Nephron progenitor cell (in vitro differentiated cells): ENCODE measurements at regions not wholly inside any gene's neighbourhood (a gene's known extent, or its start where the extent isn't known, plus 50 kb on each side); places are given as distances from the start of the nearest gene placed in this dataset.

Experiments
- DNase-seq: peaks from one replicate; pipeline ENCODE4 v3.0.0; 2021
- H3K27ac Mint-ChIP-seq: 2 replicates; pipeline ENCODE4 v1.8.0; 2021; ENCODE audit warnings: mild to moderate bottlenecking, moderate library complexity, mixed read lengths
- H3K27me3 Mint-ChIP-seq: 2 replicates; pipeline ENCODE4 v1.8.0; 2021; ENCODE audit warnings: mild to moderate bottlenecking, low read depth, mixed read lengths; ENCODE audit not compliant: poor library complexity
- H3K36me3 Mint-ChIP-seq: 2 replicates; pipeline ENCODE4 v1.8.0; 2021; ENCODE audit warnings: low read depth, mixed read lengths
- H3K4me1 Mint-ChIP-seq: 2 replicates; pipeline ENCODE4 v1.8.0; 2021; ENCODE audit warnings: mixed read lengths
- H3K4me3 Mint-ChIP-seq: 2 replicates; pipeline ENCODE4 v1.8.0; 2021; ENCODE audit warnings: mild to moderate bottlenecking, moderate library complexity, mixed read lengths
- H3K9me3 Mint-ChIP-seq: 2 replicates; pipeline ENCODE4 v1.8.0; 2021; ENCODE audit warnings: mild to moderate bottlenecking, moderate library complexity, mixed read lengths
- TF ChIP-seq, protein P1 (sequence below): fragments of 200-600 bp; sonication (generic); IDR thresholded peaks from 2 replicates; pipeline ENCODE4 v1.5.0; 2021; ENCODE audit warnings: antibody characterized with exemption

DNA sequence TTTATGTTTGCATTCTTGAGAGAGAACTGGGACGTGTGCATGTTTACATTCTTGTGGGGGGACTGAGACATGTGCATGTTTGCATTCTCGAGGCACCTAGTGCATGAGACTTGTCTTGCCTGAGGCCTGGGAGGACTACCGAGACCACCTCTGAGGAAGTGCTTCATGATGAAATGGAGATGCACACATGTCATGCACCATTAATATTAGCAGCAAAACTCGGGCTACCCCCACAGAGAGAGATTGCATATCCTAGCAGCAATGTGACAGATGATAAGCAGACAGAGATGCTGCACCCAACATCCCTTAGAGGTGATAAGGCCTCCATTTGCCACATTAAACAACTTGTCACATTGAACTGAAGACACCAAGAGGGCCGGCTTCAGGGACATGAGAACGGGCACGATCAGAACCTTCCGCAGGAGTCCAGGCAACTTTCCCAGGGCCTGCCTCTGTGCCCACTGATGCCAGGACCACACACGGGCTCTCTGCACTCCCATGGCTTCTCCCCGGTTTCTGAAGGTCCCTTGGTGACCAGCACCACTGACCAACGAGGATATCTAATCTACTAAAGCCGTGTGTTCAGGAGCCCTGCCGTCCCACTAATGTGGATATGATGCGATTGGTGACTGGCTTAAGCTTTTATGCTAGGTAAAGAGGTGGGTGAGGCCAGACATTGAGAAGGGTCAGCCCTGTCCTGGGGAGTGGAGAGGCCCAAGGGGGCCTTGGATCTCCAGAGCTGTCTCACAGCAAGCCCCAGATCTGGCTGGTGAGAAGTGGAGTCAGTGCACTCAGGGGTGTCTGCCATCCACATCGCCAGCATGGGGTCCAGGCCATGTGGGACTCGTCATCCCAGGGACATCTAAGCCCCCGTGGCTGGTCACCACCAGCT is 208.3 kb downstream of the NDUFA10 start:
- TF ChIP-seq, protein P1, sequence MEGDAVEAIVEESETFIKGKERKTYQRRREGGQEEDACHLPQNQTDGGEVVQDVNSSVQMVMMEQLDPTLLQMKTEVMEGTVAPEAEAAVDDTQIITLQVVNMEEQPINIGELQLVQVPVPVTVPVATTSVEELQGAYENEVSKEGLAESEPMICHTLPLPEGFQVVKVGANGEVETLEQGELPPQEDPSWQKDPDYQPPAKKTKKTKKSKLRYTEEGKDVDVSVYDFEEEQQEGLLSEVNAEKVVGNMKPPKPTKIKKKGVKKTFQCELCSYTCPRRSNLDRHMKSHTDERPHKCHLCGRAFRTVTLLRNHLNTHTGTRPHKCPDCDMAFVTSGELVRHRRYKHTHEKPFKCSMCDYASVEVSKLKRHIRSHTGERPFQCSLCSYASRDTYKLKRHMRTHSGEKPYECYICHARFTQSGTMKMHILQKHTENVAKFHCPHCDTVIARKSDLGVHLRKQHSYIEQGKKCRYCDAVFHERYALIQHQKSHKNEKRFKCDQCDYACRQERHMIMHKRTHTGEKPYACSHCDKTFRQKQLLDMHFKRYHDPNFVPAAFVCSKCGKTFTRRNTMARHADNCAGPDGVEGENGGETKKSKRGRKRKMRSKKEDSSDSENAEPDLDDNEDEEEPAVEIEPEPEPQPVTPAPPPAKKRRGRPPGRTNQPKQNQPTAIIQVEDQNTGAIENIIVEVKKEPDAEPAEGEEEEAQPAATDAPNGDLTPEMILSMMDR: no peak
- Mint-ChIP-seq H3K4me1 (peaks cover 87% of the 10 kb centered on the region), H3K4me3 (no peak overlapping the region), H3K36me3 (peaks cover 4% of the 10 kb centered on the region), H3K9me3 (peaks cover 9% of the 10 kb centered on the region), H3K27ac (no peak overlapping the region), H3K27me3 (peaks cover 12% of the 10 kb centered on the region)
- DNase-seq: no peak

DNA sequence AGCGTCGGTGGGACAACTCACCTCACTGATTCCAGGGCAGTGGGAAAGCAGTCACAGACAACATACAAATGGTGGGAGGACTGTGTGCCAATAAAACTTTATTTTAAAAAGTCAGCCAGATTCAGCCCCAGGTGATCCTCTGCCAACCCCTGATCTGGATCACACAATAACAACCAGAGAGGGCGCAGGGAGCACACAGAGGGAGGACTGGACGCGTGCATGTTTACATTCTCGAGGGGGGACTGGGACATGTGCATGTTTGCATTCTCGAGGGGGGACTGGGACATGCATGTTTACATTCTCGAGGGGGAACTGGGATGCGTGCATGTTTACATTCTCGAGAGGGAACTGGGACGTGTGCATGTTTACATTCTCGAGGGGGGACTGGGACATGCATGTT is 209.5 kb downstream of the NDUFA10 start:
- TF ChIP-seq, protein P1: no peak
- Mint-ChIP-seq H3K4me1 (peaks cover 82% of the 10 kb centered on the region), H3K4me3 (peak overlapping the region; percentile 45), H3K27me3 (peaks cover 10% of the 10 kb centered on the region), H3K36me3 (peaks cover 4% of the 10 kb centered on the region), H3K27ac (peak overlapping the region; percentile 97), H3K9me3 (peaks cover 9% of the 10 kb centered on the region)
- DNase-seq: no peak

DNA sequence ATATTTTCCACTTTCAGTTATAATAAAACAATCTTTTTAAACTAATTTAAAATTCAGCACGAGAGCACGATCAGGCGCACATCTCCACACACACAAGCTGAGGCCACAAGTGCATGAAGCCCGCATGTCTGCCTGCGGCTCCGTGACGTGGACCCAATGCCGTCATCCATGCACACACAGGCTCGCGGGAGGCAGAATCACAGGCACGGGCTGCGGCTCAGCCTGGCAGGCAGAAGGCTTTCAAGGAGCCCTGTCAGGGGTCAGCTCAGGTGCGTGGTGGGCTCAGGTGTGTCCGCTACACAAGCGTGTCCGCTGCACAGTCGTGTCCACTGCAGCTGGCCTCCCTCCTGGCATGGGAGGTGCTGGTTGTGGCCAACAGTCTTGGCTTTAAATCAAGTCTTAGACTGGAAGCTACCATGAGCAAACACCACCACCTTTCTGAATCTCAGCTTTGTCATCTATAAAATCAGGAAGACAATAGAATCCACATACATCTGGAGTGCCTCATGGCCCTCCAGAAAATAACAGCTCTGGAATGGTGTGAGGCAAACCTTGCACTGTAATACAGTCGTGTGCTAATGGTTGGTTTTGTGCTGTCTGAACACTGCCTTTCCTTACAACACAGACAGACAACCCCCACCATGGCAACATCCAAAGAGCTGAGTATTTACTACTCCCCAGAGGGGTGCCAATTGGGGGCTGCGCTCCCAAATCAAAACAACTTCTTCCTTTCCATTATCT is 210.1 kb downstream of the NDUFA10 start:
- TF ChIP-seq, protein P1: no peak
- Mint-ChIP-seq H3K27ac (peak overlapping the region; percentile 99), H3K9me3 (peaks cover 9% of the 10 kb centered on the region), H3K36me3 (peaks cover 4% of the 10 kb centered on the region), H3K4me3 (peak overlapping the region; percentile 43), H3K27me3 (peaks cover 12% of the 10 kb centered on the region), H3K4me1 (peaks cover 76% of the 10 kb centered on the region)
- no peak for DNase-seq

DNA sequence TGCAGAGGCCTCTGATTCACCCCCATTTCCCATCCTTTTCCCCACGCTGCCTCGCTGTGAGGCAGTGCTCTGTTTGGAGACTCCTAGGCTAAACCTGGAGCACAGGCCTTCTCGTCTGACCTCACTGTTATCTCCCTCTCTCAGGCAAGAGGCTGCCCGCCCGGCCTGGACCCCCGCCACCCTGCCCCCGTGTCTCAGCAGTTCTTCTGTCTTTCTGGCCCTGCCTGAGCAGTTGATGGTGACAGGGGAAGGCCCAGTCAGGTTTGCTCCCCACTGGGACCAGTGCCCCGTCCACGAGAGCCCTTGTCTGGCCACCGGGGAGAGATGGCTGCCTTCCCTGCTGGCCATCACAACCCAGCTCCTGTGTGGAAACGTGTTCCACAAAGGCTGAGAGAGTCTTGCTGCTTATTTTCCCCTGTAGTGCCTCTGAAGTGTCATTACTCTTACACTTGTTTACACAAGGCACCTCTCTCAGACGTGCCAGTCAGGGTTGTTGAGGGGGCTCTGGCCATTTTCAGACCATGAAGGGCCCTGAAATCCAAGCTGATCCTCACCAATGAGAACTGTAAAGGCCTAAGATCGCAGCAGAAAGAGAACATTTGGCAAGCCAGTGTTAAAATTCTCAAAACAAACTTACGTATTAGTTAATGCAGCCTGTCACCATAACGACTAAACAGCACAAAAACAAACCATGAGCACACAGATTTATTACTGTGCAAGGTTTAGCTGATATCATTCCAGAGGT is 210.9 kb downstream of the NDUFA10 start:
- DNase-seq: no peak
- H3K36me3 Mint-ChIP-seq: peaks cover 4% of the 10 kb centered on the region
- peak overlapping the region; percentile 58 for H3K4me3 Mint-ChIP-seq
- H3K27ac Mint-ChIP-seq: peak overlapping the region; percentile 99
- H3K27me3 Mint-ChIP-seq: peaks cover 12% of the 10 kb centered on the region
- H3K9me3 Mint-ChIP-seq: peaks cover 12% of the 10 kb centered on the region
- H3K4me1 Mint-ChIP-seq: peaks cover 73% of the 10 kb centered on the region
- TF ChIP-seq, protein P1: no peak

DNA sequence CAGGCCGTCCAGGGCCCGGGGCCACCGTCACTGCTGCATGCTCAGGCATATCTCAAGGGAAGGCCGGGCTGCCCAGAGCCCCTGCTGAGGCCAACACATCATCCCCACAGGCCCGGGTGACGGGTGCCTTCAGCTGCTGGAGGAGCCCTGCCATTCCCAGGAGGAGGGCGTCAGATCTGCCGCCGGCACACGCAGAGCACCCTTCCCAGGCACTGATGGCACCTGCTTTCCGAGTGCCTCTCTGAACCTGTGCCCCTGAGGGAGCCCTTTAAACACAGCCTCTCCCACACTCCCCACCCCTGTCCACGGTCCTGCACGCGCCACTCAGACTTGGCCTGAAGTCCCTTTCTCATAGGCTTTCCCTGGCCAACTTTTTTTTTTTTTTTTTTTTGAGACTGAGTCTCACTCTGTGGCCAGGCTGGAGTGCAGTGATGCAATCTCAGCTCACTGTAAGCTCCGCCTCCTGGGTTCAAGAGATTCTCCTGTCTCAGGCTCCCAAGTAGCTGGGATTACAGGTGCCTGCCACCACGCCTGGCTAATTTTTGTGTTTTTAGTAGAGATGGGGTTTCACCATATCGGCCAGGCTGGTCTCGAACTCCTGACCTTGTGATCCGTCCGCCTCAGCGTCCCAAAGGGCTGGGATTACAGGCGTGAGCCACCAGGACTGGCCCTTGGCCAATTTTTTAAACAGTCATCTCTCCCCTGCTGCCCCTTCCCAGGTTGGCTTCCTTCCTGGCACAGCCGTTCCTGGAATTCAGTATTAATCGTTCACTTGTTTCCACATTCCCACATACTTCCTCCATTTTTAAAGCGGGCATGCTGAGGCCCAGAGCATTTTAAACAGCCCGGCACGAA is 211.7 kb downstream of the NDUFA10 start:
- Mint-ChIP-seq H3K9me3 (peaks cover 15% of the 10 kb centered on the region), H3K27ac (peak overlapping the region; percentile 99), H3K4me3 (peak overlapping the region; percentile 58), H3K36me3 (peaks cover 4% of the 10 kb centered on the region), H3K4me1 (peaks cover 66% of the 10 kb centered on the region), H3K27me3 (peaks cover 10% of the 10 kb centered on the region)
- TF ChIP-seq, protein P1: no peak
- DNase-seq: no peak
